ENCODE measurements at regions not wholly inside any gene's neighbourhood (a gene's known extent, or its start where the extent isn't known, plus 50 kb on each side); places are given as distances from the start of the nearest gene placed in this dataset.
"Not testable (repeated sequence)": the region's sequence is repeated elsewhere in the genome, so short reads cannot be mapped to it uniquely, and the experiment has no call there.

DNA sequence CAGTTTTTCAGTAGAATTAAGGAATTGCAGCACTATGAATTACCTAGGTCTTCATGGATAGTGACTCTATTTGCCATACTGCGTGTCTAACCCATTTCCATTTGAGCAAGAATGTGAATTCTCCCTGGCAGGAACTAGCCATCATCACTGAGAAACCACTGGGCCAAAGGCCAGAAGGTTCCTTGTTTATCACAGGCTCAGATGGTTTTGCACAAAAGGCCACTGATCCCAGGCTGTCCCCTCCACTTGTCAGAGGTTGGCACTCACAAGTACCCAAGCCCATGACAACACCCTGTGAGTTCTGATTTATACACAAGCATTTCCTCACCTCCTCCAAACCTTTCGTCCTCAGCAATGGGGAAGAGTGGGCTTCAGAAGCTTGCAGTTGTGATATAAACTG lies 131.8 kb downstream of the FOXB1 start:
- no peak for DNase-seq (ENCODE audit: low spot score)

DNA sequence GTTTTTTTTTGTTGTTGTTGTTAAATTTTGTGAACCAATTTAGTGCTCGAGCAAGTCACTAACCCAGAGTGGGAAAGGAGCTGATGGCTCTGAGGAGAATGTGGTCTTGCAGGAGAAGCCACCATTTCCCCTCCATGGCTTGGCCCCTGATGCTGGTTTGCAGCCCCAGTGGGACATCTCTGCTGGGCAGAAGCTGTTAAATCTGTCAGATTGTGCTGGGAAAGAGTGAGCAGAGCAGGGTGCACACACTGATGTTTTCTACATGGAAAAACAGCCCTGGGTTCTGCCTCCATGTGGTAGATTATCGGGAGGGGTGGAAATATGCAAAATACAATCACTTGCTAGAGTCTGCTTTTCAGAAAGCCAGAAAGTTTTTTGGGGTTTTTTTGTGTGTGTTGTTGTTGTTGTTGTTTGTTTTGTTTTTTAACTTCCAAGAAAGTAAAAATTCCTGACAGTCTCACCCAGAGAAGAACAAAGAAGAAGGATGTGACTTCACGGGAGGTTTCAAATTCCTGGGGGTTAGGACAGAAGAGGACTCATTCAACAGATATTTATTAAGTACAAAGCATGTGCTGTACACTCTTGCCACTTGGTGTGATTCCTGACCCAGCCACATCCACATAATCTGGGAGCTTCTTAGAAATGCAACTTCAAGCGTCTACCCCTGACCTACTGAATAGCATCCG lies 133.7 kb downstream of the FOXB1 start:
- peak; percentile 32 for DNase-seq (ENCODE audit: low spot score)

DNA sequence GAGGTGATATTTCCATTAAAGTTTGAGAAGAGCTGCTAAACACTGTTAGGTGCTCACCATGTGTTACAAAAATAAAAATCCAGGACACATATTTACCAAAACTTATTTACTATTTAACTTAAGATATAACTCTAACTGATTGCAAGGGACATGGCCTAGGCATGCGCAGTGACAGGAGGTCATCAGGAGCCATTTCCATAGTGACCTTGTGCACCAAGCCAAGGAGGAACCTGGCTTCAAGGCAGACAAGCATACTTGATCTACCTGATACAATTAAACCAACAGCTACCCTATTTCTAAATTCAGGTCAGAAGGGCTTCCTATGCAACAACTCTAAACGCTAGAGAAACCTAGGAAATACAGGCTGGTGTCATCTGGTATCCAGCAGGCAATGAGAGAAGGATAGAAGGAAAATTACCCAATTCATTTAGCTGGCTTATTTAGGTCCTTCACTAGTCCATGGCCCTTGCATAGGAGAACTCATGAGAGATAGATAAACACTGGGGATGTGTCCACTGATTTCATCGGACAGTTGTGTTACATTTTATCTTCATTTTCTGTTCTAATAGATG lies 134.4 kb downstream of the FOXB1 start:
- DNase-seq (ENCODE audit: low spot score), result no peak

DNA sequence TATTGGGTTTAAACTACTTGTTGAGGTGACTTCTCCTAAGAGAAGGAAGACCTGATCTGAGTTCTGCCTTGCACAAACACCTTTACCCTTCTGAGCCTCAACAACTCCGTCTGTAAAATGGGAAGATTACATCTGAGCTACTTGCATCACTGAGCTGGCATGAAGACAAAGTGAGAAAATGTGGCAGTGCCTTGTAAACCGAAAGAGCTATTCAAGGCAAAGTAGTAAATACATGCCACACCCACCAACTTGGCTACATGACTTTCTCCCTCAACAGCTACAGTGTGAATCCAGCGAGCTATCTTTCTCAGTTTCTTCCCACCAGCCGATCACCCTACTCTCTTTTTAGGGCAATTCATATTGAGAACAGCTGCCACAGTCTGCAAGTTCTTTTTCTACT lies 148.3 kb downstream of the FOXB1 start:
- no peak for DNase-seq (ENCODE audit: low spot score)

DNA sequence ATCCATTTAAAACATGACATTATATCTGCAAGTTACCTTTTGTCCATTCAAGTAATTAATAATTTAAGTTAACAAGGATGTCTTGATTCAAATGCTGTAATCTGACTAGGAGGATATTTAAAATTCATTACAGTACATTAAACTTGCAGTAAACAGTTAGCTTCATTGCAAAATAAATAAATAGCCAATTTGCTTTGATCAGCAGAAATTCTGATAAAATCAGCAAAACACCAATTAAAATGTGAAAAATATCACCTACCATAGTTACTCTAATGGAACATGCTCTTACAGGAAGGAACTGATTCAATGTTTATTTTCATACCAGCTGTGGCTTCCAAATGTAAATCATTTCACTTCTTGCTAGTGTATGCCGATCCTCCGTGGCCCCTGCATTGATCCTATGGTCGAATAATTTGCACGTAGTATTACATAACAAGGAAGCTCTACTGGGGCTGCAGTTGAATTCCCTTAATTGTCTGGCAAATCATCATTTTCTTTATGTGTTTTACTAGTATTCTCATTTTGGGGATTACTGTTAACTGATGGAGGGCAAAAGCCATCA lies 150.7 kb downstream of the FOXB1 start:
- no peak for DNase-seq (ENCODE audit: low spot score)

DNA sequence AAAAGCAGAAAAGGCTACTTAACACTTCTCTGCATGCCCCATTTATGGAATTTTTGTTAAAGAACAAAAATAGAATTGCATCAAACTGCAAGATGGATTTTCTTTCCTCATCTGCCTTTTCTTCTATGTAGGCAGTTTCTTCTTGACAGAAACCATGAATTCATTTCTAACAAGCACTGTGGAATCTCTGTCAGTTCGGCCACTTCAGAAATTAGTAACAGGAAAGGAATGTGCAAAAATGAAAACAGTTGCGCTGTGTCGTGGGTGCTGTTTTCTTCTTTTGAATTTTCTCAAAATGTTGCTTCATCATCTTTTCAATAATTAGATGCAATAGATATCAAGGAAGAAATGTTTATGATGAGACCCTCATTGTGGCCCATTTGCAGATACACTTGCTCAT lies 151.6 kb downstream of the FOXB1 start:
- DNase-seq (ENCODE audit: low spot score), result no peak

DNA sequence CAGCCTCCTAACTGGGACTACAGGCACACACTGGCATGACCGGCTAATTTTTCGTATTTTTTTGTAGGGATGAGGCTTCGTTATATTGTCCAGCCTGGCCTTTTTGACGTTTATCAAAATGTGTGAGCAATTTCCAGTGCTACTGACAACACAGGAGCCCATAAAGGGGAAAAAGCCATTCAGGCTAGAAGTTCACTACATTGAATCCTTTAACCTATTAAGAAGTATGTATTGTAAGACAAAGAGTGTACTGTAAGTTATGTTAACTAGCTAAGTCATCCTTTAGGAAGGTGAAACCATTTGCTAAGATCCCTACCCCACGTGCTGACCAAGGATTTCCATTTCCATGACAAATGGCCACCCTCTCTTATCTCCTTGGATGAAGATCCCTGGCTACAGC lies 156.8 kb downstream of the FOXB1 start:
- no peak for DNase-seq (ENCODE audit: low spot score)

DNA sequence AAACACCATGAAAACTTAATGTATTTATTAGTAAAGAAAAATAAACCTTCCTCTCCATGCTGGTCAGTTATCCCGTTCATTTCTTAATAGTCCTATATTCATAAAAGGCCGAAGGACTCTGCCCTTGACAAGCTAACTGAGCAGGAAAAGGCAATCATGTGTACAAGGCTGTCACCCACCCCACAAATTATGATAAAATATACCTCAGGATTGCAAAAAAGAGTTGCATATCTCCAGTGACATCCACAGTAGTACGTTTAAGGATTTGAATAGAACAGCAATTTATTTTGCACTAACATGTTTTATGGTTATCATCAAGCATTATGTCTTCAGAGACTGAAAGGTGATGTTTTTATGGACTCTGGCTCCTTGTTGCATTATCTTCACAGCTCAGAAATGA lies 157.6 kb downstream of the FOXB1 start:
- no peak for DNase-seq (ENCODE audit: low spot score)

DNA sequence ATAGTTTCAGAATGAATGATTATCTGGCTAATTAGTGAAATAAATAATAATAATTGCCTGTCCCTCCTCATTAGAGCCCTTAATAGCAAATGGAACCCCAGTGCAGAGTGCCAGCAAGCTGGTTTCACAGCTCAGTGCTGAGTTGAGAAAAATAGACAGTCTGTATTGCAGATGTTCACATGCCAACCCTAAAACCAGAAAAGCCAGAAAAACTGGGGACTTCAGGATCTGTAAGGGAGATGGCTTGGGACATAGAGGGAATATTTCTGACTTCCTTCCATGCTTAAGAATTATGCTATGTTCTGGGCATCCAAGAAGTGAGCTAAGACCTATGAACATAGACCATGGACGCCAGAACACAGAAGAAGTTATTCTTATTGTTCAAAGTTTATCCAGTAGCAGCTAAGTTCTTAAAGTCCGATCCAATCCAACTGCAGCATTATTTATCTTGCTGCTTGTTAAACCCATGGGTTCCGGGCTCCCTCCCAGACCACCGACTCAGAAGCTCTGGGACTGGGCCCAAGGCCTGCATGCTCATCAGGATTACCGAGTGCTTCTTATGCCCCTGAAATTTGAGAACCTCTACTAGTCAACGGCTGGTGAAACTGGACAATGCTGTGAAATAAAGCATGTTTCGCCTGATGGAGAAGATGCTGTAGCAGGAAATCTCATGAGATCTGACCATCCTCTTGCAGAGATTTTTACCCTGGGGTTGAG lies 158.3 kb downstream of the FOXB1 start:
- DNase-seq (ENCODE audit: low spot score), result no peak

DNA sequence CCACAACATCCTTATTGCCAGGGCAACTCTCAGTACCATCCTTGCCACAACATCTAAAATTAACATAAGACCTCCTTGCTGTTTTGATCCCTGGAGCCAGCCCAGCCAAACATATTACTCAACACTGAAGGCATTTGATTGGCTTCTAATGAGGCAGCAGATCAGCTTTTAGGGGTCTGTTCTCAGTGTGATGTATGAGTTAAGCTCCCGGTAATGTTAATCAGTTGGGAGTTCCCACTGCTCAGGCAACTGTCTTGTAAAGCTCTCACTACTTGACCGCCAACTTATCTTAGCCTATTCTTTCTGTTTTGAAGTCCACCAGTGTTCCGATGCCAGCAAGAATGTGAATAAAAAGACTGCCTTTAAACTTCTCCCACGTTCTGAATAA lies 158.9 kb downstream of the FOXB1 start:
- no peak for DNase-seq (ENCODE audit: low spot score)

DNA sequence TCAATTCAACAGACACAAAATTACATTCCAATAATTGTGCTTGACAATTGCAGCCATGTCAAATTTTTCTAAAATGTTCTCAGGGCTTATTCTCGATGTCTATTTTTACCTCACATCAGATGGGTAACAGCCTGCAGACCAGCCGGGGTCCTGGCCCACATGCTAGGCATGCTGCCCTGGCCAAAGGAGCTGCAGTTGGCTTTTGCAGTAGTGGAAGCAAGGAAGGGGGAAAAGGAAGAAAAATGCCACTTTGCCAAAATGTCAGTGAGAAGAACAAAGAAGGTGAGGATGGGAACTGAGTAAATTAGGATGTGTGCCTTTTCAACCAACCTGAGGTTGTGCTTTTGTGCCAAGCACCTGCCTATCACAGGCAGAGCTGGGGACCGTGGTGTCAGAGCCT lies 161.0 kb downstream of the FOXB1 start:
- DNase-seq (ENCODE audit: low spot score), result no peak

DNA sequence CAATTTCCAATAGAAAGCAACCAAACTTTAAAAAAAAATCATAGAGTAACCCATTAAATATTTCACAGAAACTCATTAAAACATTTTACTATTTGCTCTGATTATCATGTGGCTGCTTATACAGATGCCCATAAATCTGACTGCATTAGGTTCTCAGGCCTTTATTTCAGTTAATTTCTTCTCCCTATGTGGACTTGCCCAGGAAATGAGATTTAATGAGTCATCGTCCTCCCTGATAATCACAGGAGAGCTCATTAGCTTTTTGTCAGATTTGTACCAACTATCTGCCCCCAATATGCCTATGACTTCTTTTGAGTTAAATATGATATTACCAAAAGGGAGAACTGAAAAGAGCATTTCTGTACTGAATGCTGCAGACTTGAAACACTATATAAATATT lies 168.0 kb downstream of the FOXB1 start:
- no peak for DNase-seq (ENCODE audit: low spot score)

DNA sequence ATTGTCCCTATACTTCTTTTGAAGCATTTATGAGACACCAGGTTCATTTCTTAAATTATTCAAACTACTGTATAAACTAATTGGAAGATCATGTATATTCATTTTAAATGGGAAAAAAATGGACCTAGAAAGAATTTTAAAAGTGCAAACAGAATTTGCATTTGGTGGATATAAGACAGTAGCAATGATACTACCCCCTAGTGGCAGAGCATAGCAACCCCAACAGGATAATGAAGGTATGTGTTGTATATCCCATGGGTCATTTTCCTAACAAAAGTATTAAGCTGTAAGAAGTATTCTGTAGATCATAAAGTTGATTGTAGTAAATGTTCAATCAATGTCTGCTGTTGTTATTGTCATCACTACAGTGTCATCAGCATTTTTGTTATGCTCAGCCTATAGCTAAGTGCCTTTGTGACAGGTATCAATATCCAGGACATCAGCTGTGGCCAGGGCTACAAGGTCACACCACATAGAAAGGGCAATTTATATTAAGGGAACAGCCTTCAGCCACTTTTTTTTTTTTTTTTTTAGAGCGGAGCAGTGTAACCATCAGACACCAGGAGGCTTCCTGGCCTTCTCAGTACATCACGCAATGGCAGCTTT lies 175.8 kb downstream of the FOXB1 start:
- DNase-seq (ENCODE audit: low spot score), result peak; percentile 45

DNA sequence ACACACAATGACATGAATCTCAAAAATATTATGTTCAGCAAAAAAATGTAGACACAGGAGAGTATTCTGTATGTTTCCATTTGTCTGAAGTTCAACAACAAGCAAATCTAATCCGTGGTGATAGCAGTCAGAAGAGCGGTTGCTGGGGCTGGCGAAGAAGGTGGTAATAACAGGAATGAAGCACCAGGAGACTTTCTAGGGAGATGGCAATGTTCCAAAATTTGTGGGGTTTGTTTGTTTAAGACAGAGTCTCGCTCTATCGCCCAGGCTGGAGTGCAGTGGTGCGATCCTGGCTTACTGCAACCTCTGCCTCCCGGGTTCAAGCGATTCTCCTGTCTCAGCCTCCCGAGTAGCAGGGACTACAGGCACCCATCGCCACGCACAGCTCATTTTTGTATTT lies 177.8 kb downstream of the FOXB1 start:
- not testable (repeated sequence) for DNase-seq (ENCODE audit: low spot score)

DNA sequence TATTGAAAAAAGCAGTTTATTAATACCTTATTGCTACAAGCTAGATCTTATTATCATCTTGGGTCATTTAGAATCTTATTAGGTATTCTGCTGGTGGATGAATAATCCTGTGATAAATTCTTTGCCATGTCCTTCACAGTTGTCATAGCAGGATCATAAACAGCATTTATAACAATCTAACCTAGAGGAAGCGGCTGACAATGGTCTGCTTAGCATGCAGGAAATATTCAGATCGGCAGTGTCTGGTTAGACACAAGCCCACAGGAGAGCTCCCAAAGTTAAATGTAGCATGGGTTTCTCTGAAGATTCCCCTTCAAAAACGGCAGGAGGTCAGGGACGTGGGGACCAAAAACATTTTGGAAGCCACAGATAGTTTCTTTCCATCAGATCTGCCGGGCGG lies 179.3 kb downstream of the FOXB1 start:
- DNase-seq (ENCODE audit: low spot score), result no peak

DNA sequence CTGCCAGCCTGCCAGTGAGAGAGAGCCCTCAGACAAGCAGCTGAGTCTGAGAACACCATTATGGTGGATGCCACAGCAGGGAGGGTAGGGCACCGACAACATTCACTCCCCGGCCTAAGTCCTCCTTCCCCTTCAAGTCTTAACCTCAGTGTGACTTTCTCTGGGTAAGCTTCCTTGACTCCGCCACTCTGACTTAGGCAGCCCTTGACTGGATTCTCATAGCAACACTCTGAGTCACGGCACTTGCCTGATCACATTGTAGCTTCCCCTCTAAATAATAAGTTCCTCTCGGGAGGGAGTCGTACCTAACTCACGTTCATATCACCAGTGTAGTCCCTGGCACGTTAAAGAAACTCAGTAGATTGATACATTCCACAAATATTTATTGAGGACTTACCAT lies 180.5 kb downstream of the FOXB1 start:
- no peak for DNase-seq (ENCODE audit: low spot score)

DNA sequence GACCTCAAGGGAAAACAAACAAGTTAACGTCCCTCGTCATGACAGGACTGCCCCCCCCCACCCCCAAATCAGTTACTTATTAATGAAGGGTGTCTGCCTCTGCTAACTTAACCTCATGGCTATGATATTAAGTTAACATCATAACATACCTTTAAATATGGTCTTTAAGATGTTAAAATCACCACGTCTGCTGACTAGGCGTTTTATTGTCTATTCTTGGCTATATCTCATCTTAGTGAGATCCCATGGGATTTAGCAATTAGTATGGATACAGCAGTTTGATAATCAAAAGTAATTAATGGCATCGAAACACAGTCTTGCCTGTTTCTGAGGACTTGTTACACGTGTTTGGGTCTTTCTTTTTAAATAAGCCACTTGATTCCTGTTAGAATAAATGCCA lies 186.9 kb downstream of the FOXB1 start:
- DNase-seq (ENCODE audit: low spot score), result no peak

DNA sequence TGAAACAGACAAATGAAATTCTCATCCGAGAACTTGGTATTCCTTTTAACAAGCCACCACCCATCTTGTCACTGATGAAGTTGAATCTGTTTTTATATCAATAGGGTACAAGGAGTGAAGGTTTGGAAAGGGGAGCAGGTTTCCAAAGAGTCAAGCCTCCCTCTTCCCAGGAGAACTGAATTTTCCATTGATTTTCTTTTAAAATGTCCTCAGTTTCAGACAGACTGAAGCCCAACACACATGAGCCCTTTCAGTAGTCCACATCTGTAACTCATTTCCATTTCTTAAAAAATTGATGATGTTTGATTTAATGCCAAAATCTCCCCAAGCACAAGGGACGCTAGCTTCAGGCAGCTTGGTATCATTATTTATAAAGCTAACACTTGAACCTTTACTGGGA lies 187.7 kb downstream of the FOXB1 start:
- no peak for DNase-seq (ENCODE audit: low spot score)

DNA sequence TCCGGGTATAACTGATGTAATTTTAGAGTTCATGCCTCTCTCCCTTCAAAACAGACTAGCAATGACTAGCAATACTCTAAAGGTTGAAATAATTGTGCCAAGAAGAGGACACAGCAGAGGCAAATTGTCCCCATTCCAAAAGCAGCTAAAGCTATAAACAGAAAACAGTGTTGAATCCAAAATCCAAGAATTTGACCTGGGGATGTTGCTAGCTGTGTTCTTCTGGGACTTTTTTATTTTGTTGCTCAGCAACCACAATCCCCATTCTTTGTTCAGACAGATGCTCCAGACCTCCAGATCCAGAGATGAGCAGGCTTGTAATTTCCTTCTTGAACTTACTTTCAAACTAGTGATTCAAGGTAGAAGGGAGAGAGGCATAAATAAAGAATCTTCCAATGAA lies 191.5 kb downstream of the FOXB1 start:
- DNase-seq (ENCODE audit: low spot score), result no peak

DNA sequence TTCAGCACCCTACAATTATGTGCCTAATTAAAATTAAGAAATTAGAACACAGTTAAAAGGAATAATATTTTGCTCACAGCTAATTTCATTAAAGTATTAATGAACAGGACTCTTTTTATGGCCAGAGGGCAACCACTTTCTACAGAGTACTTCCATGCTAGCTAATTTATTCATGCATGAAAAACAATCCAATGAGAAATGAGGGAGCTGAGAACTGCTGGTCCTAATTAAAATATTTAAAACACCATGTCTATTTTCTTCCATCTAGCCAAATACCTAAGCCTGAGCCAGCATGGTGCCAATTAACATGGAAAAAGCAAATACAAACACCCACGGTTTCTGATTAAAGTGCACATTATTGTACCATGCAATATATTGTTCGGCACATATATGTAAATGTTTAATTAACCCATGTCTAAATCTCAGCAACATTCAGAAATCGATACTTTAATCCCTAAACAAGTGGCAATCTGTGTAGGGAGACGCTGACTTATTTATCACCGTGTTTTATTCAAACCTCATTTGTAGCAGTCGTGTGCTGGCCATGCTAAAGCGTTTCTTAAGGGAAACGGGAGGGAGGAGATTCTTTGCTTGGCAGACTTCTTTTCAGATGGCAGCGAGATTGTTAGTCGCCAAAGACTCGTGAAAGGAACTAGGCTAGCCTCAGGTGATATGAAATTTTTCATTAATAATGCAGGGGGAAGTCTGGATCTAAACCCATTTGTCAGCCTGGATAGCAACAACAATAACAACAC lies 193.5 kb downstream of the ANXA2 start:
- DNase-seq (ENCODE audit: low spot score), result no peak

DNA sequence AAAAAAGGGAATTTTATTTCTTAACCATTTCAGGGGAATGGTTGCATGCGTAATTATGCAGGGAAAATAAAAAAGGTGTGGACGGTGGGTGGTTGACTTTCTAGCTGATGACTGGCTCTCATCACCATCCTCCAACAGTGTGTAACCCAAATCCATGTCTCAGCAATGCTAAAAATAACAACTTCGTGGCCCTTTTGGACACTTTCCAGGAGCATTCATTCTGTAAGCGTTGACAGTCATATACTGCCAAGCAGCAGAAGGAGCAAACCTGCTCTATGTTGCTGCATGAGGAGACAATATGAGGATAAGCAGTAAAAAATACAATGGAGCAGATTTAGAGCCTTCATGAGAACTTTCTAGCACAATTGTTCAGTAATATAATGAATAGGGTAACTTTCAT lies 189.1 kb downstream of the ANXA2 start:
- peak; percentile 14 for DNase-seq (ENCODE audit: low spot score)

DNA sequence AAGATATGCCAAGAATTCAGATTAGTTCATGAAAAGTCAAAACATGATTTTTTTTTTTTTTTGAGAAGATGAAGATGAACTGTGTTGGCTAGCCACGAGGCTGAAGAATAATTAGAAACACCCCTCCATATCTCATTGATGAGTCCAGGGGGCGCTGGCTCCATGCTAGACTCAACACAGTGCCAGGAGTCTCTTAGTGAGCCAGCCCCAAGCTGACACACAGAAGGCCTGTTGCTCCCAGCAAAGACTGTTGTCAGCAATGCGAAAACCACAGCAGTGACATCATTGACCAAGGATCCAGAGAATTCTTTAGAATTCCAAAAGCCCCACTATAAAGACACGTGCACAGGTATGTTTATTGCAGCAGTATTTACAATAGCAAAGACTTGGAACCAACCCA lies 185.2 kb downstream of the ANXA2 start:
- DNase-seq (ENCODE audit: low spot score), result peak; percentile 61
